ENCODE measurements at regions not wholly inside any gene's neighbourhood (a gene's known extent, or its start where the extent isn't known, plus 50 kb on each side); places are given as distances from the start of the nearest gene placed in this dataset.

DNA sequence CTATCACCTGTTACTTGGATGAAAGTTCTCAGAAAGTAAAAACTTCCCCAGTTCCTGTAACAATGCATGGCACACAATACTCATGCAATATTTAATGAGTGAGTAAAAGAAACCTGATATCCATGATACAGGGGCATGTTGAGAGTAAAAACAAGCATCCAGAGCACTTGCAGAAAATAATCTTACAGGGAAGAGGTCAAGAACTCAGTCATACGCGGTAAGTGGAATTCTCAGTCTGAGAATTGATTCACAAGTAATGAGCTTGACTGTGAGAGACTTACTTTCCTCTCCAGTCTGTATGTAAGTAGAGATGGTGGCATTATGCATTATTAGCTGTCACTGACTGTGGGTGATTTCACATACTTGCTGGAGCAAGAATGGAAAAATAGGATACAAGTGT, 976.9 kb downstream of the BRINP3 start:
- H3K36me3 ChIP-seq (ENCODE audit: control insufficient read depth, insufficient read depth, low read length), result no peaks in the 10 kb centered on the region
- no peak for DNase-seq (ENCODE audit: extremely low read depth, insufficient read length)
- no peak overlapping the region for H3K4me3 ChIP-seq (replicated peaks; ENCODE audit: low read depth, low read length)
- TF ChIP-seq, protein P1, sequence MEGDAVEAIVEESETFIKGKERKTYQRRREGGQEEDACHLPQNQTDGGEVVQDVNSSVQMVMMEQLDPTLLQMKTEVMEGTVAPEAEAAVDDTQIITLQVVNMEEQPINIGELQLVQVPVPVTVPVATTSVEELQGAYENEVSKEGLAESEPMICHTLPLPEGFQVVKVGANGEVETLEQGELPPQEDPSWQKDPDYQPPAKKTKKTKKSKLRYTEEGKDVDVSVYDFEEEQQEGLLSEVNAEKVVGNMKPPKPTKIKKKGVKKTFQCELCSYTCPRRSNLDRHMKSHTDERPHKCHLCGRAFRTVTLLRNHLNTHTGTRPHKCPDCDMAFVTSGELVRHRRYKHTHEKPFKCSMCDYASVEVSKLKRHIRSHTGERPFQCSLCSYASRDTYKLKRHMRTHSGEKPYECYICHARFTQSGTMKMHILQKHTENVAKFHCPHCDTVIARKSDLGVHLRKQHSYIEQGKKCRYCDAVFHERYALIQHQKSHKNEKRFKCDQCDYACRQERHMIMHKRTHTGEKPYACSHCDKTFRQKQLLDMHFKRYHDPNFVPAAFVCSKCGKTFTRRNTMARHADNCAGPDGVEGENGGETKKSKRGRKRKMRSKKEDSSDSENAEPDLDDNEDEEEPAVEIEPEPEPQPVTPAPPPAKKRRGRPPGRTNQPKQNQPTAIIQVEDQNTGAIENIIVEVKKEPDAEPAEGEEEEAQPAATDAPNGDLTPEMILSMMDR (IDR thresholded peaks at IDR 0.05; ENCODE audit: insufficient read depth, low read length, poor library complexity, severe bottlenecking), result no peak
- H3K27me3 ChIP-seq (replicated peaks; ENCODE audit: control insufficient read depth, insufficient read depth, low read length), result no peaks in the 10 kb centered on the region

DNA sequence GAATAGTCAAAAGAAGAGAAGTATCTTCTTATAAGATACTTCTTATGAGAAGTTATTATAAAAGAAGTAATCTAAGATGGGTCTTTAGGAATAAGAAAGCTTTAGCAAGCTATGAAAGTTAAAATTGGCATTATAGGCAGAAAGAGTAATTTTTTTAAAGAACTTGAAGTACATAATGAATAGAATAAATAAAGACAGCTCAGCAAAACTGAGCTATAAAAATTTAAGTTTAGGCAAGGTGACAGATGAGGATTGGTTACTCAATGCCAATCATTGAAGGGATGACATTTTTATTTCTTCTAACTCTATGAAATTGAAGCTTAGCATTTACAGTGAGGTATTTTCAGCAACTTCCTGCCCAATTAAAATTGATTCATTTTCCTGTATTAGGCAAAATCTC, 966.8 kb downstream of the BRINP3 start:
- TF ChIP-seq, protein P1 (IDR thresholded peaks at IDR 0.05; ENCODE audit: insufficient read depth, low read length, poor library complexity, severe bottlenecking), result no peak
- no peak for DNase-seq (ENCODE audit: extremely low read depth, insufficient read length)
- H3K36me3 ChIP-seq (ENCODE audit: control insufficient read depth, insufficient read depth, low read length), result no peaks in the 10 kb centered on the region

DNA sequence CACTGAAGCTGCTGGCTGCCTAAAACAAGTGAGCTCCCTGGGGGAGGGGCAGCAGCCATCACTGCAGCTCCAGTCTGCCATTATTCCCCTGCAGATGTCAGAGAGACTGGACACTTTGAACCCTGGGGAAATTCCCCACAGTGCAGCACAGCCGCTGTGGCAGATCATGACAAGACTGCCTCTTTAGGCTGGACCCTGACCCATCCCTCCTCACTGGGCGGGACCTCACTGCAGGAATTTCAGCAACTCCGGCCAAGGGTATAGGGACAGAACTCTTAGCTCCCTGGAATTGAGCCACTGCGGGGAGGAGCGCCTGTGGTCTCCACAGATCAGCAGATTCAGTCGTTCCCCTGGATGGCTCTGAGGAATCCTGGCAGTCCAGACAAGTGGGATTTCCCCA, 964.6 kb downstream of the BRINP3 start:
- TF ChIP-seq, protein P1 (IDR thresholded peaks at IDR 0.05; ENCODE audit: insufficient read depth, low read length, poor library complexity, severe bottlenecking), result no peak
- Histone ChIP-seq H3K4me3 (replicated peaks; ENCODE audit: low read depth, low read length) (no peak overlapping the region), H3K27me3 (replicated peaks; ENCODE audit: control insufficient read depth, insufficient read depth, low read length) (no peaks in the 10 kb centered on the region), H3K36me3 (ENCODE audit: control insufficient read depth, insufficient read depth, low read length) (no peaks in the 10 kb centered on the region)
- no peak for DNase-seq (ENCODE audit: extremely low read depth, insufficient read length)

More for the DNA sequence above, 966.8 kb downstream of the BRINP3 start:
- Histone ChIP-seq H3K27me3 (replicated peaks; ENCODE audit: control insufficient read depth, insufficient read depth, low read length) (no peaks in the 10 kb centered on the region), H3K4me3 (replicated peaks; ENCODE audit: low read depth, low read length) (no peak overlapping the region)

DNA sequence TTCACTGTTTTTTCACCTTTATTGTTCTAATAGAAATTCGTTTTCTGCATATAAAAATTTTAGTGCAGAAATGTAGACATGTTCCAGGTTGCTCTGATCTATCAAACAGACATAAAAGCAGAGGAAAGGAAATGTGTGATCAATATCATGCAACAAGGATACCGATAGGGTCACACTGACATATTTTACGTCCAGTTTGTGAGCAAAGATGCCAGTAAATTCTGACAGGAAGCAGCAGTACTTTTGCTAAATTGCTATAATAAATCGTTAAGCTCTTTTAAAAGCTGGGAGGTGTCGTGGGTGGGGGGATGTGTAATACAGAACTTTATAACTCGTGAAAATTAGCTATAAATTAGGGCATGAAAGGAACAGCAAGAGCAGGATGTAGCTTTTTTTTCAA, 955.2 kb downstream of the BRINP3 start:
- no peak for DNase-seq (ENCODE audit: extremely low read depth, insufficient read length)
- Histone ChIP-seq H3K36me3 (ENCODE audit: control insufficient read depth, insufficient read depth, low read length) (no peaks in the 10 kb centered on the region), H3K4me3 (replicated peaks; ENCODE audit: low read depth, low read length) (no peak overlapping the region), H3K27me3 (replicated peaks; ENCODE audit: control insufficient read depth, insufficient read depth, low read length) (no peaks in the 10 kb centered on the region)
- TF ChIP-seq, protein P1 (IDR thresholded peaks at IDR 0.05; ENCODE audit: insufficient read depth, low read length, poor library complexity, severe bottlenecking), result no peak

DNA sequence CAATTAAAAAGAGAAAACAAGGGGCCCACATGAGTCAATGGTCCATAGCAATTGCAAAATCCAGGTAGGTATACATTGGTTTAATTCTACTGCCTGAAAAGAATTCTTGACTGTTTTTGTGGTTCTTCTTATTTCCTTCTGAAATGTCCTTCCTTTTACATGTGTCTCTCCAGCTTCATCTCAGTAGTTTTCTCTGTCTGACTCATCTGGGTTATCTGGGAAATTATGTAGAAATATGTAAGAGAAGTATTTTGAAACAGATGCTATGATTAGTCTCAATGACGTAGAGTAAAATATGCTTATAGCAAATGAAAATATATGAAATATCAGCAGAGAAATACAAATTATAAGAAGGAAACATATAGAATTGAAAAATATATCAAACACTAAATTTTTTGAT, 953.2 kb downstream of the BRINP3 start:
- H3K4me3 ChIP-seq (replicated peaks; ENCODE audit: low read depth, low read length), result no peak overlapping the region
- no peaks in the 10 kb centered on the region for H3K36me3 ChIP-seq (ENCODE audit: control insufficient read depth, insufficient read depth, low read length)
- H3K27me3 ChIP-seq (replicated peaks; ENCODE audit: control insufficient read depth, insufficient read depth, low read length), result no peaks in the 10 kb centered on the region
- no peak for DNase-seq (ENCODE audit: extremely low read depth, insufficient read length)
- TF ChIP-seq, protein P1 (IDR thresholded peaks at IDR 0.05; ENCODE audit: insufficient read depth, low read length, poor library complexity, severe bottlenecking), result no peak

DNA sequence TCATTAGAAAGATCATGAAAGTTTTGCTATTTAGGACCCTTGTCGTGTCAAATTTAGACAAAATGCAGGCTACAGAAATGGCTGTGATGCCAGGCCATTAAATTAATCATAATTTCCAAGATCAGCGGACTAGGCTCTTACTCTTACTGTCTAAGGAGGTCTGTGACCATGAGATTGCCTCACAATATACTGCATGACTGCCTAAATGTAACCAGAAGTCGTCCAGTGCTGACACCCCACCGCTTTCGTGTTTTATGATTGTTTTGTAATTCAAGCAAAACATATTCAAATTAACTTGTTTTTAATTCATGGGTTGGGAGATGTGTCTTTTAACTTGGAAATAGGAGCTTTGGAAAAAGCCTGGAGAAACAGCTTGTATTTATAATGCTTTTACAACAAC, 947.5 kb downstream of the BRINP3 start:
- no peak for DNase-seq (ENCODE audit: extremely low read depth, insufficient read length)
- Histone ChIP-seq H3K27me3 (replicated peaks; ENCODE audit: control insufficient read depth, insufficient read depth, low read length) (no peaks in the 10 kb centered on the region), H3K4me3 (replicated peaks; ENCODE audit: low read depth, low read length) (no peak overlapping the region), H3K36me3 (ENCODE audit: control insufficient read depth, insufficient read depth, low read length) (no peaks in the 10 kb centered on the region)
- TF ChIP-seq, protein P1 (IDR thresholded peaks at IDR 0.05; ENCODE audit: insufficient read depth, low read length, poor library complexity, severe bottlenecking), result no peak

All from GM06990 (cell line).